Germinal center (tissue), 1 donor: ENCODE measurements at regions not wholly inside any gene's neighbourhood (a gene's known extent, or its start where the extent isn't known, plus 50 kb on each side); places are given as distances from the start of the nearest gene placed in this dataset.
"Not testable (repeated sequence)": the region's sequence is repeated elsewhere in the genome, so short reads cannot be mapped to it uniquely, and the experiment has no call there.

ENCODE experiments used
- DNase-seq: peaks from one replicate; pipeline ENCODE4 v3.0.0; 2012; ENCODE audit warnings: mixed read lengths, low spot score

GRCh38 chr9:87333802-87334201, 163.9 kb upstream of the DAPK1 start:
- no peak for DNase-seq

- no peak for DNase-seq
Observed at GRCh38 chr9:87334366-87334765, 163.3 kb upstream of the DAPK1 start.

DNA sequence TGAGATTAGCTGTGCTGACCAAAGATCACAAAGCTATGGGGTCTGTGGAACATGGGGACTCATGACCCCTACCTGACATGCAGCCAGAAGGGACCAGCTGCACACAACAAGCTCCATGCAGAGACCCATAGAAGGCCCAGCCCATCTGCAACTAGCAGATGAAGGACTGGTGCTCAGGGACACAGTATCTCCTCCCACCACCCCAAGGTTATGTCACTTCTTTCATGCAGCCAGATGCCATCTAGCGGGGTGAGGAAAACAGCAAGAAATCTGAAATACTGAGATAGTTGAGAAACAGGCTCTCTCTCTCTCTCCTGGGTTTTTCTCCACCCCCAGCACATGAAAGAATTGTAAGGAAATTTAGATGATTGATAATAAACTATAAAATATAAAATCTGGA, 161.3 kb upstream of the DAPK1 start:
- DNase-seq = no peak

DNA sequence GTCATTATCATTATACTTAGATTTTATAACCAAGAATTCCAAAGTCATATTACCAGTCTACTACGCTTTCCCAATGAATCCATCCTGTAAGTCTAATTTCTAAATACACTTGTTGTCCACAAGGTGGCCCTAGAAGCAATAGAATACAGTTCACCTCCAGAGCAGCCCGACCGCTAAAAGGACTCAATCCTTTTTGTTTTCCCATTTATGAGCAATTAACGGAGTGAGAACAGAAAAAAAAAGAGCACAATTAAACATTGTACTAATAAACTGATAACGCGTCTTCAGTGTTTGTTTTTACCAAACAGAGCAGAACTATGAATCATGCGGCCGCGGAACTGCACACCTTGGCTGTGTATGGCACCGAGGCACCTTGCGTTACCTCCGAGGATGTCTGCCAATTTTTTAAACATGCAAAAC, 160.7 kb upstream of the DAPK1 start:
- DNase-seq = peak; percentile 7

DNA sequence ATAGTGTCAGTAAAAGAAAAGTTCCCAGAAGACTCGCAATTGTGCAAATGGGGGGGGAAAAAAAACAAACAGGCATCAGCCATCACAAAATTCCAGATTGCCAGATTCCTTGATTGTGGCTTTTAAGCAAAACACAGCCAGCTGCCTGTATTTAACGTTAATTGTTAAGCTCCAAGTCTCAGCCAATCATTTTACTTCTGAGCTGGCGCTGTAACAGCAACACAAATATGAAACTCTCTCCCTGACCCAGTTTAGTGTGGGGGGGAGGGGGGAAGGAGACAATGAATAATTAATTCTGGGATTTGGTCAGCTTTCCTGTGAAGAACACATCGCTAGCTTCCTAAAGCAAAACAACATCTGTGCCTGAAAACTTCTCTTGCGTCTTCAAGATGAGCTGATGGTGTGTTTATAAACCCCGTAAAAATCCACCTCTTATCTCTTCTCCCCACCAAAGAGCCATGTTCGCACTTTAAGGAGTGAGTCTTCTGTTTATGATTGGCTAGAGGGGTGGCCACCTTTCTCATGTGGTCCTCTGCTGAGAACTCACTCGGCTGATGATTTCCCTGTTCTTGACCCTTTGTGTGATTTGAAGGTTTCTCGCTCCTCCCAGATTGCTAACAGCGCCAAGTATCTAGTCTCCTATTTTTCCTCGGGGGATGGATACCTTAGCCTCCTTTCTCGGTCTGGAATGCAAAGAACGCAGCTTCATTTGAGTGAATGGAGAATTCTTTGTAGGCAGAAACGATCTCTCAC, 160.2 kb upstream of the DAPK1 start:
- DNase-seq = no peak

DNA sequence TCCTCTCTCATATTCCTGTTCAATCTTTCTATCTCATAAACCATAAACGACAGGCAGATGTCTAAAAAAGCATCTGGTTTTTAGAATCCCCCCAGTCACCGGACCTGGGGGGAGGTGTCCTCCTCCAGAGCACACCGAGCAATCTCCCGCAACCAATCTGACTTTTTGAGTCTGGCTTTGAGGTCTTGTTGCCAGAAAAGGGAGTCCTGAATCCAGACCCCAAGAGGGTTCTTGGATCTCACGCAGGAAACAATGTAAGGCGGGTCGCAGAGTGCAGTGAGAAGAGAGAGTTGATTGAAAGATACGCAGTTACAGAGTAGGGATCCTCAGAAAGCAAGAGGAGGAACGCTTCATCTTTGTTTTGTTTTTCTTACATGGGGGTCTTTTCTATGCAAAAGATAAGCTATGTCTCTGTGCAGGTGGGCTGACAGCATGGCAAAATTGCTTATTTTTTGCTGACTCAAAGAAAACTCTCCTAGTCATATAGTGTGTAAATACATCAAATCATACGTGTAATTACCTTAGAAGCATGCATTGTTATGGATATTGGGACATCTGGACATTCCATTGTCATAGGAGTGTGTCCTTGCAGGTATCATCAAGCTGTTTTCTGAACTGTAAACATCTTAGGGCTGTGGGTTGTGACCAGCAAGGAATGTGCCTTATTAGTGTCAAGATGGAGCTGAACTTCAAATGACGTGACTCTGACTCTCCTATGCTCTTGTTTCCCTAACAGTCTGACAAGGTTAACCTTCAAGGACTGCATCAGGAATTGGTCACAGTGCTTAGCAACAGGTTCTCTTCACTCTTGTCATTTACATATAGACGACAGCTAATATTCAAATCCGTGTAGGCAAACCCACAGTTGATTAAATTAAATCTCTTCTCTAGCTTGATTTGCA, 159.3 kb upstream of the DAPK1 start:
- DNase-seq = no peak

DNA sequence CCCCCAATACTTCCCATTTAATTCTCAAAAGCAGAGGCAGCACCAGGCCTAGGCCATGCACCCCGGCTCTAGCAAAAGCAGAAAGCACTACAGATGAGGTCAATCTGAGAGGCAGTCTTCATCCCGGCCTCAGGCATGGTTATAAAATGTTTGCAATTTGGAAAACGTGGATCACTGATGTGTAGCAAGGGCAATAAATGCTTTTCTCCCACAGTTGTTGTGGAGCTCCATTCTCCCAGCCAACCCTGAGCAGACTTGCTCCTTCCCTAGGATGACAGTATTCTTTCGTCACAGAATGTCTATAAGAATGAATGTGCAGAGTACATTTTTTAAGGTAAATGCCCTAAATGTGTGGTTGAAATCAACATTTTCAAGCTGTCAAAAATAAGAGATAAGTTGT, 157.3 kb upstream of the DAPK1 start:
- no peak for DNase-seq

- no peak for DNase-seq
Observed at GRCh38 chr9:87342743-87343142, 154.9 kb upstream of the DAPK1 start.

DNA sequence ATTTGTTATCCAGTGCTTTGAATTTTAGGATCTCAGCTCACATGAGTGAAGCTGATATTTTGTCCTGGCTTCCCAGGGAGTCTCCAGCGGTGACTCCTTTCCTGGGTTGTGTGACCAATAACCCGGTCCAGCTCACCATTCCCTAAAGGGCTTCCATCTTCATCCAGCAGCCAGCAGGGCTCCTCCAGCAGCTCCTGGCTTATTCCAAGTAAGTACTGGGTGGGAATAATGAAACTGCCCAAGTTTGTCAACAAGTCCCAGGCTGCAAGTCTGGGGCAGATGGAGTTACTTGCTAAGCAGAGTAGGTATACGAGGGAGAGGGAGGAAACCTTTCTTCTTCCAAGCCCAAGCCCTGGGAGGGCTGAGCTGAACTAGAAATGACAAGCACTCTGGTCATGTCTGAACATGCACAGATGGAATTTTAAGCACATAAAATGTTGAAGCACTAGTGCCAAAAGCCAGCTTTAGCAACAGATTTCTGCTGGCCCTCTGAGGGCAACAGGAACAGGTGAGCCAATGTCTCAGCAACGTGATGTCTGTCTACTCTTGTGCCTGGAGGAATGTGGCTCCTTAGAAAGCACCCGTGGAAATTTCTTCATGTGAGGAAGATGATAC, 153.7 kb upstream of the DAPK1 start:
- no peak for DNase-seq

DNA sequence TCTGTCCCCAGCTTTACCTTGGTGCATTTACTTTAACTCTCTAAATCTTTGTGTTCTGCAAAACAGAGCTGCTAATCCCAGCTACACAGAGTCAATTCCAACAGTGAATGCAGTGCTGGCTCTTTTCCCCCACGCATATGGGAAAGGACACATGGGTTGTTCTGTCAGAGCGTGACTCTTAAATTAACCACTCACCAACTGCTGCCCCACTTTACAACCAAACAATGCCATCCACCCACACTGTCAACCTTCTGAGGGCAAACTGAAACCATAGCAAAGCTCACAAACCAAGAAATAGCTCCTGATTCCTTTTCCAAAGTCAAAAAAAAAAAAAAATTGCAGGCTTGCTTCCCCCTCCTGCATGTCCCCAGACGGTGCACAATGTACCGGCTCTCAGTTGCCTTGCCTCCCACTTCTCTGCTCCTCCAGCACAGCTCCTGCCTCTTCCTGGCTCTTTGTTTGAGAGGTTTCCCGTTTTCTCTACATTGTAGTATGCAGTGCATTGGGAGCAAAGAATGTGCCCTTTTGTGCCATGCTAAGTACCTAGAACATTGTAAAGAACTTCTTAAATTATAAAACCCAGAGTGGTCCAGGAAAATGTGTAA, 151.5 kb upstream of the DAPK1 start:
- DNase-seq = no peak

- no peak for DNase-seq
Observed at GRCh38 chr9:87350915-87351314, 146.8 kb upstream of the DAPK1 start.

DNA sequence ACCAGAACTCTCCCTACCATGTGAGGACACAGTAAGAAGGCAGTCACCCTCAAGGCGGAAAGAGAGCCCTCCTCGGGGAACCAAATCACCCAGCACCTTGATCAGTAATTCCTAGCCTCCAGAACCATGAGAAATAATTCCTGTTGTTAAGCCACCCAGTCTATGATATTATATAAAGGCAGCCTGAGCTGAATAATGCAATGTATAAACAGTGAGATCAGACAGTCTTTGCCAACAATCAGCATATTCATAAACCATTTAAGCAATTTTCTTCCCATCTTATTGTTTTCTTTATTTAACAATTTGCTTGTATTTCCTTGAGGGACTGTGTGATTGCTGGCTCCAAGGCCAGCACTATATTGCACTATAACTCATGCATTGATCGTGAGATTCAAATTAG, 144.4 kb upstream of the DAPK1 start:
- no peak for DNase-seq

GRCh38 chr9:87354147-87354546, 143.5 kb upstream of the DAPK1 start:
- DNase-seq = no peak

DNA sequence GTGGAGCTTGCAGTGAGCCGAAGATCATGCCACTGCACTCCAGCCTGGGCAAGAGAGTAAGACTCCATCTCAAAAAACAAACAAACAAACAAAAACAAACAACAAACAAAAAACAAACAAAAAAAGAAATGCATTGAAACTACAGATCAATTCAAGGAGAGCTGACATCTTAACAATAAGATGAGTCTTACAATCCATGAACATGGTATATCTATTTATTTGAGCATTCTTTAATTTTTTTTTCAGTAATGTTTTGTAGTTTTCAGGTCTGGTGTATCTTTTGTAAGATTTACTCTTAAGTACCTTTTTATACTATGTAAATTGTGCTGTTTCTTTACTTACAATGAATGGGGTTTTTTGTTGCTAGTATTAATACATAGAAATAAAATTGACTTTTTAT, 140.1 kb upstream of the DAPK1 start:
- DNase-seq = no peak

GRCh38 chr9:87359264-87359663, 138.4 kb upstream of the DAPK1 start:
- no peak for DNase-seq

DNA sequence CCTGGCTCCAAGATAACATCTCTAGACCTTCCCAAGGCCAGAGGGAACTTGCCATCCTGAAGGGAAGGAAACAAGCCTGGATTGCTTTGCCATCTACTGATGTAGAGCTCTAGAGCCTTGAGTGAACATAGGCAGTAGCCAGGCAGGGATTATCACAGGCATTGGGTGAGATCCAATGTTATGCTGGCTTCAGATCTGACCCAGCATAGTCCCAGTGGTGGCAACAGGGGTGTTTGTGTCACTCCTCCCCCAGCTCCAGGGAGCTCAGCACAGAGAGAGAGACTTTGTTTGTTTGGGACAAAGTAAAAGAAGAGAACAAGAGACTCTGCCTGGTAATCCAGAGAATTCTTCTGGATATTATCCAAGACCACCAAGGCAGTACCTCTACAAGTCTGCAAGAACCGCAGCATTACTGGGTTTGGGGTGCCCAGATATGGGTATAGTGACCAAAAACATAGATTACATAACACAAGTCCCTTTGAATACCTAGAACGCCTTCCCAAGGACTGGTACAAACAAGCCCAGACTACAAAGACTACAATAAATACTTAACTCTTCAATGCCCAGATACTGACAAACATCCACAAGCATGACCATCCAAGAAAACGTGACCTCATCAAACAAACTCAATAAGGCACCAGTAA, 137.6 kb upstream of the DAPK1 start:
- no peak for DNase-seq

GRCh38 chr9:87370049-87370685, 127.5 kb upstream of the DAPK1 start:
- no peak for DNase-seq

- no peak for DNase-seq
Observed at GRCh38 chr9:87371795-87372355, 125.8 kb upstream of the DAPK1 start.

DNA sequence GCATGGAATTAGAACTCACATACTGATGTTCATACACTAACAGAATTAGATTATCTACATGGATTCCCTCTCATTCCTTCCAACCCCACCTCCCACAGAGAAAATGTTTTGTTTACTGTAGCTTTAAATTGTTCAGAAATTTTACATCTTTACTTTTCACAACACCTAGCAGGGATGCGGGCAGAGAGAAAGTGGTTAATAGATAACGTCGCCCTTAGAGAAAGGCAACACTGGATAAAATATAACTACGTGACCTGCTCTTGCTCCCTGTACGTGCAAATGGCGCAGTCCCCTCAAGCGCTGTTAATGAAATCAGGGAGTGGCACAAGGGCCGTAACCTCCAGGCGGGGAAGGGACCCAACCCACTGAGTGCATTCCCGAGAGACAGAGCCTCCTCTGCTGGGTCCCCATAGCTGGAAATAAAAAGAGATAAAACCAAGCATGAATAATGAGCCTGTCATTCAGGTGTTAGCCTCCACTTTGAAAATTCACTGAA, 125.3 kb upstream of the DAPK1 start:
- no peak for DNase-seq

GRCh38 chr9:87374023-87374919, 123.4 kb upstream of the DAPK1 start:
- not testable (repeated sequence) for DNase-seq
